ENCODE measurements at regions not wholly inside any gene's neighbourhood (a gene's known extent, or its start where the extent isn't known, plus 50 kb on each side); places are given as distances from the start of the nearest gene placed in this dataset.

GRCh38 chr22:27175974-27176373, 518.6 kb downstream of the MIAT start:
- TF ChIP-seq OSR1 (CRISPR knock-in tag; IDR thresholded peaks at IDR 0.05): no peak
- TF ChIP-seq TOX (CRISPR knock-in tag; IDR thresholded peaks at IDR 0.05; ENCODE audit: borderline replicate concordance): no peak
- no peak for TF ChIP-seq ARNTL (CRISPR knock-in tag; IDR thresholded peaks at IDR 0.05; ENCODE audit: borderline replicate concordance, low read depth)
- TF ChIP-seq RARB (CRISPR knock-in tag; IDR thresholded peaks at IDR 0.05): no peak
- TF ChIP-seq, protein P1, sequence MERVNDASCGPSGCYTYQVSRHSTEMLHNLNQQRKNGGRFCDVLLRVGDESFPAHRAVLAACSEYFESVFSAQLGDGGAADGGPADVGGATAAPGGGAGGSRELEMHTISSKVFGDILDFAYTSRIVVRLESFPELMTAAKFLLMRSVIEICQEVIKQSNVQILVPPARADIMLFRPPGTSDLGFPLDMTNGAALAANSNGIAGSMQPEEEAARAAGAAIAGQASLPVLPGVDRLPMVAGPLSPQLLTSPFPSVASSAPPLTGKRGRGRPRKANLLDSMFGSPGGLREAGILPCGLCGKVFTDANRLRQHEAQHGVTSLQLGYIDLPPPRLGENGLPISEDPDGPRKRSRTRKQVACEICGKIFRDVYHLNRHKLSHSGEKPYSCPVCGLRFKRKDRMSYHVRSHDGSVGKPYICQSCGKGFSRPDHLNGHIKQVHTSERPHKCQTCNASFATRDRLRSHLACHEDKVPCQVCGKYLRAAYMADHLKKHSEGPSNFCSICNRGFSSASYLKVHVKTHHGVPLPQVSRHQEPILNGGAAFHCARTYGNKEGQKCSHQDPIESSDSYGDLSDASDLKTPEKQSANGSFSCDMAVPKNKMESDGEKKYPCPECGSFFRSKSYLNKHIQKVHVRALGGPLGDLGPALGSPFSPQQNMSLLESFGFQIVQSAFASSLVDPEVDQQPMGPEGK (CRISPR knock-in tag; IDR thresholded peaks at IDR 0.05; ENCODE audit: borderline replicate concordance): no peak
- TF ChIP-seq, protein P2, sequence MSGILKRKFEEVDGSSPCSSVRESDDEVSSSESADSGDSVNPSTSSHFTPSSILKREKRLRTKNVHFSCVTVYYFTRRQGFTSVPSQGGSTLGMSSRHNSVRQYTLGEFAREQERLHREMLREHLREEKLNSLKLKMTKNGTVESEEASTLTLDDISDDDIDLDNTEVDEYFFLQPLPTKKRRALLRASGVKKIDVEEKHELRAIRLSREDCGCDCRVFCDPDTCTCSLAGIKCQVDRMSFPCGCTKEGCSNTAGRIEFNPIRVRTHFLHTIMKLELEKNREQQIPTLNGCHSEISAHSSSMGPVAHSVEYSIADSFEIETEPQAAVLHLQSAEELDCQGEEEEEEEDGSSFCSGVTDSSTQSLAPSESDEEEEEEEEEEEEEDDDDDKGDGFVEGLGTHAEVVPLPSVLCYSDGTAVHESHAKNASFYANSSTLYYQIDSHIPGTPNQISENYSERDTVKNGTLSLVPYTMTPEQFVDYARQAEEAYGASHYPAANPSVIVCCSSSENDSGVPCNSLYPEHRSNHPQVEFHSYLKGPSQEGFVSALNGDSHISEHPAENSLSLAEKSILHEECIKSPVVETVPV (CRISPR knock-in tag; IDR thresholded peaks at IDR 0.05): no peak
- TF ChIP-seq ZNF70 (CRISPR knock-in tag; IDR thresholded peaks at IDR 0.05): no peak
- TF ChIP-seq ZFP3 (CRISPR knock-in tag; IDR thresholded peaks at IDR 0.05): no peak
- no peak for TF ChIP-seq ZC3H10 (CRISPR knock-in tag; IDR thresholded peaks at IDR 0.05)
- no peak for TF ChIP-seq TSHZ2 (CRISPR knock-in tag; IDR thresholded peaks at IDR 0.05)
- TF ChIP-seq CSDC2 (CRISPR knock-in tag; IDR thresholded peaks at IDR 0.05): no peak
- TF ChIP-seq ZNF8 (CRISPR knock-in tag; IDR thresholded peaks at IDR 0.05): no peak
- no peak for TF ChIP-seq ZNF565 (CRISPR knock-in tag; conservative IDR thresholded peaks at IDR 0.05; ENCODE audit: low read depth)
- no peak for TF ChIP-seq SNAI2 (CRISPR knock-in tag; IDR thresholded peaks at IDR 0.05)
